Left cardiac atrium (tissue), 4 donors: ENCODE measurements at regions not wholly inside any gene's neighbourhood (a gene's known extent, or its start where the extent isn't known, plus 50 kb on each side); places are given as distances from the start of the nearest gene placed in this dataset.
A peak's percentile ranks its signal among the peaks of the same experiment; 100 is the strongest.

Source experiments
- ATAC-seq, 2 donors: fragments of 200-7000 bp; cut with Tn5 transposase; one replicate each; pipeline ENCODE4 v1.9.1; 2020; ENCODE audit warnings: mild to moderate bottlenecking in 2 of 2, moderate library complexity in 2 of 2
- DNase-seq: peaks from one replicate; pipeline ENCODE4 v3.0.0-alpha.2; 2020
- intact Hi-C, 2 donors: fragments of 100-400 bp; cut with DNase I; formaldehyde crosslinking; loops; one replicate each; pipeline versions ENCODE4 v1.14.1 to v1.15.1; 2022 to 2023
- donor health status: DM: no; HTN: yes; CAD: no.
- donor health status: DM: no; HTN: yes; CAD: no; lungs with severe emphysema.
- donor health status: DM: yes; HTN: yes; CAD: no.
- donor health status: Dilated cardiomyopathy.

GRCh38 chr4:17347445-17347844 is 164.4 kb downstream of the QDPR start:
- ATAC-seq (peak; percentile 40 to 44), DNase-seq (no peak)
- intact Hi-C loops: loop anchor here in 1 of 2 donors (5.0 kb wide), 1 partner anchor 100 kb away; no protein-coding TSS in a partner anchor

GRCh38 chr4:17339376-17339775 is 172.5 kb downstream of the QDPR start:
- ATAC-seq (no peak), DNase-seq (no peak)
- intact Hi-C loops: no loop called here

GRCh38 chr4:17336986-17337385 is 174.9 kb downstream of the QDPR start:
- ATAC-seq (no peak), DNase-seq (no peak)
- intact Hi-C loops: no loop called here

- peak; percentile 72 for DNase-seq
- ATAC-seq: peak; percentile 41 to 77
- intact Hi-C loops: no loop called here
Observed at GRCh38 chr4:17336524-17336961, 175.3 kb downstream of the QDPR start.

GRCh38 chr4:17336069-17336468 is 175.8 kb downstream of the QDPR start:
- ATAC-seq (no peak), DNase-seq (no peak)
- intact Hi-C loops: no loop called here

GRCh38 chr4:17335371-17335770 is 176.5 kb downstream of the QDPR start:
- no peak for DNase-seq
- intact Hi-C loops: no loop called here
- ATAC-seq: no peak

GRCh38 chr4:17332478-17332877 is 179.4 kb downstream of the QDPR start:
- ATAC-seq (no peak), DNase-seq (no peak)
- intact Hi-C loops: no loop called here

- DNase-seq (no peak), ATAC-seq (no peak)
- intact Hi-C loops: loop anchor here in 1 of 2 donors (5.0 kb wide), 1 partner anchor 417 kb away; no protein-coding TSS in a partner anchor
Observed at GRCh38 chr4:17329046-17329445, 182.8 kb downstream of the QDPR start.

- DNase-seq (no peak), ATAC-seq (no peak)
- intact Hi-C loops: loop anchor here in 1 of 2 donors (5.0 kb wide), 1 partner anchor 416 kb away; no protein-coding TSS in a partner anchor
Observed at GRCh38 chr4:17328141-17328815, 183.6 kb downstream of the QDPR start.

GRCh38 chr4:17327591-17327990 is 184.3 kb downstream of the QDPR start:
- DNase-seq (no peak), ATAC-seq (peak in 1 of 2 donors; percentile 21)
- intact Hi-C loops: loop anchor here in 1 of 2 donors (5.0 kb wide), 1 partner anchor 415 kb away; no protein-coding TSS in a partner anchor

- ATAC-seq (no peak), DNase-seq (no peak)
- intact Hi-C loops: loop anchor here in 1 of 2 donors (5.0 kb wide), 1 partner anchor 414 kb away; no protein-coding TSS in a partner anchor
Observed at GRCh38 chr4:17326756-17327155, 185.1 kb downstream of the QDPR start.

GRCh38 chr4:17325098-17325497 is 186.8 kb downstream of the QDPR start:
- intact Hi-C loops: loop anchor here in 1 of 2 donors (2.0 to 5.0 kb wide), 2 partner anchors 413 to 530 kb away; no protein-coding TSS in a partner anchor
- ATAC-seq (no peak), DNase-seq (no peak)

GRCh38 chr4:17324386-17324830 is 187.5 kb downstream of the QDPR start:
- peak; percentile 72 to 74 for ATAC-seq
- DNase-seq: peak; percentile 55
- intact Hi-C loops: loop anchor here (2.0 to 5.0 kb wide), 4 partner anchors 412 to 1032 kb away; no protein-coding TSS in a partner anchor

GRCh38 chr4:17323554-17324385 is 188.1 kb downstream of the QDPR start:
- DNase-seq: peak; percentile 23
- peak; percentile 19 to 27 for ATAC-seq
- intact Hi-C loops: loop anchor here (2.0 to 5.0 kb wide), 4 partner anchors 411 to 1031 kb away; no protein-coding TSS in a partner anchor

- ATAC-seq: no peak
Observed at GRCh38 chr4:17322514-17322913, 189.4 kb downstream of the QDPR start.

GRCh38 chr4:17320046-17320445 is 191.8 kb downstream of the QDPR start:
- ATAC-seq (no peak), DNase-seq (no peak)
- intact Hi-C loops: loop anchor here (5.0 kb wide), 3 partner anchors 408 to 1028 kb away; no protein-coding TSS in a partner anchor

More at GRCh38 chr4:17322514-17322913, 189.4 kb downstream of the QDPR start:
- DNase-seq: no peak
- intact Hi-C loops: loop anchor here (5.0 kb wide), 3 partner anchors 410 to 1030 kb away; no protein-coding TSS in a partner anchor

GRCh38 chr4:17317526-17317925 is 194.4 kb downstream of the QDPR start:
- ATAC-seq: no peak
- DNase-seq: no peak

GRCh38 chr4:17316566-17316965 is 195.3 kb downstream of the QDPR start:
- ATAC-seq: no peak
- intact Hi-C loops: loop anchor here in 1 of 2 donors (5.0 kb wide), 1 partner anchor 144 kb away; no protein-coding TSS in a partner anchor
- DNase-seq: no peak

More at GRCh38 chr4:17317526-17317925, 194.4 kb downstream of the QDPR start:
- intact Hi-C loops: loop anchor here in 1 of 2 donors (5.0 kb wide), 1 partner anchor 145 kb away; no protein-coding TSS in a partner anchor

- DNase-seq: no peak
- intact Hi-C loops: loop anchor here in 1 of 2 donors (5.0 kb wide), 1 partner anchor 143 kb away; no protein-coding TSS in a partner anchor
- ATAC-seq: no peak
Observed at GRCh38 chr4:17315459-17315858, 196.4 kb downstream of the QDPR start.
